Prostate gland (tissue), 2 donors: ENCODE measurements at regions not wholly inside any gene's neighbourhood (a gene's known extent, or its start where the extent isn't known, plus 50 kb on each side); places are given as distances from the start of the nearest gene placed in this dataset.

Source experiments
- POLR2A ChIP-seq: fragments of 450-650 bp; IDR thresholded peaks from one replicate; pipeline ENCODE4 v1.6.1; 2016; ENCODE audit warnings: antibody characterized with exemption, mild to moderate bottlenecking
- TF ChIP-seq, protein P1 (sequence below), 4 experiments: fragments of 200-600 bp in 2 of 4; fragments of 450-650 bp in 2 of 4; sonication (generic) in 2 of 4; IDR thresholded peaks; 1 replicate in 3 of 4; 2 replicates in 1 of 4; pipeline ENCODE4 v1.5.1; 2016 to 2019; ENCODE audit warnings: antibody characterized with exemption in 4 of 4, mild to moderate bottlenecking in 2 of 4, moderate library complexity in 2 of 4

DNA sequence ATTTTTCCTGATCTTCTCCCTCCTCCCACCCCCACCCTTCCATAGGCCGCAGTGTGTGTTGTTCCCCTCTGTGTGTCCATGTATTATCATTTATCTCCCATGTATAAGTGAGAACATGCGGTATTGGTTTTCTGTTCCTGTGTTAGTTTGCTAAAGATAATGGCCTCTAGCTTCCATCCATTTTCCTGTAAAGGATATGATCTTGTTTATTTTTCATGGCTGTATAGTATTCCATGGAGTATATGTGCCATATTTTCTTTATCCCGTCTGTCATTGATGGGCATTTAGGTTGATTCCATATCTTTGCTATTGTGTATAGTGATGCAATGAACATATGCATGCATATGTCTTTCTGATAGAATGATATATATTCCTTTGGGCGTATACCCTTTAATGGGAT is 173.3 kb upstream of the NAALADL2 start:
- TF ChIP-seq, protein P1, sequence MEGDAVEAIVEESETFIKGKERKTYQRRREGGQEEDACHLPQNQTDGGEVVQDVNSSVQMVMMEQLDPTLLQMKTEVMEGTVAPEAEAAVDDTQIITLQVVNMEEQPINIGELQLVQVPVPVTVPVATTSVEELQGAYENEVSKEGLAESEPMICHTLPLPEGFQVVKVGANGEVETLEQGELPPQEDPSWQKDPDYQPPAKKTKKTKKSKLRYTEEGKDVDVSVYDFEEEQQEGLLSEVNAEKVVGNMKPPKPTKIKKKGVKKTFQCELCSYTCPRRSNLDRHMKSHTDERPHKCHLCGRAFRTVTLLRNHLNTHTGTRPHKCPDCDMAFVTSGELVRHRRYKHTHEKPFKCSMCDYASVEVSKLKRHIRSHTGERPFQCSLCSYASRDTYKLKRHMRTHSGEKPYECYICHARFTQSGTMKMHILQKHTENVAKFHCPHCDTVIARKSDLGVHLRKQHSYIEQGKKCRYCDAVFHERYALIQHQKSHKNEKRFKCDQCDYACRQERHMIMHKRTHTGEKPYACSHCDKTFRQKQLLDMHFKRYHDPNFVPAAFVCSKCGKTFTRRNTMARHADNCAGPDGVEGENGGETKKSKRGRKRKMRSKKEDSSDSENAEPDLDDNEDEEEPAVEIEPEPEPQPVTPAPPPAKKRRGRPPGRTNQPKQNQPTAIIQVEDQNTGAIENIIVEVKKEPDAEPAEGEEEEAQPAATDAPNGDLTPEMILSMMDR (IDR thresholded peaks at IDR 0.05): no peak
- no peak for TF ChIP-seq POLR2A
